Dendritic cell treated with granulocyte-macrophage colony-stimulating factor and Interleukin-4, amounts not matched to agents 40 ng/mL and 50 ng/mL, for 4 days (primary cell): ENCODE measurements at regions not wholly inside any gene's neighbourhood (a gene's known extent, or its start where the extent isn't known, plus 50 kb on each side); places are given as distances from the start of the nearest gene placed in this dataset.

Experiments used
- H3K27ac Mint-ChIP-seq: one replicate; pipeline ENCODE4 v1.8.0; 2022; ENCODE audit warnings: mild to moderate bottlenecking, mixed read lengths
- H3K27me3 Mint-ChIP-seq: one replicate; pipeline ENCODE4 v1.8.0; 2022; ENCODE audit warnings: mild to moderate bottlenecking, mixed read lengths
- H3K36me3 Mint-ChIP-seq: one replicate; pipeline ENCODE4 v1.8.0; 2022; ENCODE audit warnings: low read depth, mixed read lengths
- H3K4me1 Mint-ChIP-seq: one replicate; pipeline ENCODE4 v1.8.0; 2022; ENCODE audit warnings: low read depth, mixed read lengths
- H3K4me3 Mint-ChIP-seq: one replicate; pipeline ENCODE4 v1.8.0; 2022; ENCODE audit warnings: mild to moderate bottlenecking, moderate library complexity, mixed read lengths
- H3K9me3 Mint-ChIP-seq: one replicate; pipeline ENCODE4 v1.8.0; 2022; ENCODE audit warnings: mixed read lengths
- intact Hi-C: fragments of 100-400 bp; cut with micrococcal nuclease; formaldehyde crosslinking; loops from one replicate; pipeline ENCODE4 v1.15.0; 2022

DNA sequence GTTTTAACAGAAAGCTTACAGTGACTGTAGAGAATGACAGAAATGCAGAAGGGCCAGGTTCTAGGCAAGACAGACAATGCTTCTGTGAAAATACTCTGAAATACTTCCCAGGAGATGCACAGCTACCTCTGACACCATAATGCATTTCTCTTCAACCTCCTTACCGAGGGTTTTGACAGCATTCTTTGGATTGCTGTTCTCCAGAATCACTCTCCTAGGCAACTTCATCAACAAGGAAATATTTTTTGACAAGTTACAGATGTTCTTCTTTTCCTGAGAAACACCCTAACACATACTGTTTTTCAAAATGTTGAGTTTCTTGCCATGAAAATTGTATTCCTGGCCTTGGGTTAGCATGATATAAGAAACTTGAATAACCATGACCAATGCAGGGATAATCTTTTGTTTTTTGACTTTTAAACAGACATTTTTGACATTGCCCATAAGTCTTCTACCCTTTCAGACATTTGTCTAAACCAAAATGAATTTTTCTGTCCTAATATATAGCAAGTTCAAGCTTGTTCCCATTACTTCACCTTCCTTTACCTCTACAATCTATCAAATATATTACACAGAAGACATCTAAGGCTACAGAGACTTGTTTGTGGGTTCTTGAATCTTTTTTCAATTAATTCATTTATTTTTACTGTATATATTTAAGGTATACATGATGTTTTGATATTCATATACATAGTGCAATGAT, 108.1 kb downstream of the CCDC34 start:
- Mint-ChIP-seq H3K36me3 (no peaks in the 10 kb centered on the region), H3K27me3 (no peaks in the 10 kb centered on the region), H3K9me3 (no peaks in the 10 kb centered on the region), H3K4me3 (no peak overlapping the region), H3K4me1 (no peaks in the 10 kb centered on the region), H3K27ac (no peak overlapping the region)
- intact Hi-C loops = no loop called here

DNA sequence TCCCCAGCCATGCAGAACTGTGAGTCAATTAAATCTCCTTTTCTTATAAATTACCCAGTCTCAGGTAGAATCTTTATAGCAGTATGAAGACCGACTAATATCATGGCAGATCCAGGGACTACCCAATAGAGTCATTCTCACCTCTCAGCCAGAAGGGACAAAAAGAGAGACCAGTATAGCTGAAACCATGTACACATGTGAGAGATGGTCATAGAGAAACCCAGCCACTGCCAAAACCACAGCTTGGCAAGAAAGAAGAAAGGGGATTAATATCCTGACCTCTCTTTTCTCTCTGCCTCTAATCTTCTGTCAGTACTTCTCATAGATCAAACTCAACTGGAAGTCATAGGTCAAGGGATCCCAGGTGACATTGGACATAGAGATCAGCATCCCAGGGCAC, 109.8 kb downstream of the CCDC34 start:
- Mint-ChIP-seq H3K4me3 (no peak overlapping the region), H3K27ac (no peak overlapping the region), H3K36me3 (no peaks in the 10 kb centered on the region), H3K4me1 (no peaks in the 10 kb centered on the region), H3K9me3 (no peaks in the 10 kb centered on the region), H3K27me3 (no peaks in the 10 kb centered on the region)
- intact Hi-C loops = no loop called here

DNA sequence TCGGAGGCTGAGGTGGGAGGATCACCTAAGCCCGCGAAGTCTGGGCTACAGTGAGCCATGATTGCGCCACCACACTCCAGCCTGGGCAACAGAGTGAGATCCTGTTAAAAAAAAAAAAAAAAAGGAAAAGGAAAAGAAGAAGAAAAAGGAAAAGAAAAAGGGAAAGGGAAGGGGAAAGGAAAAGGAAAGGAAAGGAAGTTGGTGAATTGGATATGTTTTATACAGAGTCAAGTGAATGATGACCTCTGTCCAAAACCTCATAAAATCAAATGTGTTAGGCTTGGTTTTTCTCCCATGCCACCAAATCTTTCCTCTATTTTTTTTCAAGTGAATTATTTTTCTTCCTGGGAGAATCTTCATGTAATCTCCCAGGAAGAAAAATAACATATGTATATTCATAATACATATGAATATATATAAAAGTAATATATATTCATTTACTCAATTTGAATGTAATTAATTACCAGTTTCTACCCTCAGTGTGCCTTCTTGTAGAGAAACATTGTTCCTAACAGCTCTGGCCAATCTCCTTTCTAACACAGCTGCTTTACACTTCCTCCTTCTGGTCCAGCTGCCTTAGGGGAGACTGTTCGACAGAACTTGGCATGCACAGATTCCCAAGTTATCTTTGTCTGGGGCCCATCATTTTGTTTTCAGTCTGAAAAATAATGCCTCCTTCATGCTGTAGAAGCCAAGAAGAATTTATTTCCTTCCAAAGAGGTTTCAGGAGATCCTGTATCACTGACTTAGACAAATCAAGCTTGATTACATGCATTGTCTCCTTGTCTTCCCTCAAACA, 111.9 kb downstream of the CCDC34 start:
- H3K27me3 Mint-ChIP-seq = no peaks in the 10 kb centered on the region
- no peak overlapping the region for H3K27ac Mint-ChIP-seq
- no peaks in the 10 kb centered on the region for H3K36me3 Mint-ChIP-seq
- H3K9me3 Mint-ChIP-seq = no peaks in the 10 kb centered on the region
- intact Hi-C loops = no loop called here
- no peaks in the 10 kb centered on the region for H3K4me1 Mint-ChIP-seq
- H3K4me3 Mint-ChIP-seq = no peak overlapping the region

DNA sequence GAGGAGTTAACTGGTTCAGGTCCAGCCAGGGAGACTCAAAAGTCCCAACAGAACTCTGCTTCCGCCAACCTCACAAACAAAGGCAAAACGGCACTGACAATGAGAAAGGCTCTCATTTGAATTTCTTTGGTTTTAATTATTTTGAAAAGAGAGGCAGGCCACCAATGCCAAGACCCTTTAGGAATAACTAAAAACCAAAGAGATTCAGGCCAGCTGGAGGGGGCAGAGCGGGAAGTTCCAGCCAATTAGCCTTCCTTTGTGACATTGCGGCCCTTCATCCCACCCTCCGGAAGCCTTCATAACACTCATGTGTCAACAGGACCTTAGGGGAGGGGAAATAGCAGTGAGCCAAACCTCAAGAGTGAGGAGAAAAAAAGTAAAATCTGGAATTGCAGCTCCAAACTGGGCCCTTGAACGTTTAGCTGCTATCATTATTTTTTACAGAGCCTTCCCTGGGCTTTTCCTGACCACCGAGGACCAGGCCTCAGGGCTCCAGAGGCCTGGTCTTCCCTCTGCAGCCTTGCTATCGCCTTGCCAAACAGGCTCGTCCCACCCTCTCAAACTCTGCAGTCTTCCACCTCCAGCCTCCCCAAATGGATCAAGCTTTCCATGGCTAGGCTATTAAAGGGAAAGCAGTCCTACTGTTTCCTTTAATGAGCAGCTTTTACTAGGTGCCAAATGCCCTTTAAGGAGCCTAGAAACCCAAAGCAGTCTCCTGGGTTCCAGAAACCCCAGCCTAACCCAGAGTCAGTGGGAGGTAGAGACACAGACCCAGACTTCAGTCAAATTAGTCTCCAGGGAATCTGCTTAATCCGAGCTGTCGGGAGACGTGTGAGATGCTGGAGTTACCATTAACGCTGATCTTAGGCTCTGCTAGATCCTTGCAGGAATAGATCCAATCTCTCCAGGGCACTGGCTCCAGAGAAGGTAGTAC, 114.2 kb downstream of the CCDC34 start:
- Mint-ChIP-seq H3K36me3 (no peaks in the 10 kb centered on the region), H3K4me1 (no peaks in the 10 kb centered on the region), H3K27me3 (no peaks in the 10 kb centered on the region), H3K27ac (no peak overlapping the region), H3K9me3 (no peaks in the 10 kb centered on the region), H3K4me3 (no peak overlapping the region)
- intact Hi-C loops = no loop called here

DNA sequence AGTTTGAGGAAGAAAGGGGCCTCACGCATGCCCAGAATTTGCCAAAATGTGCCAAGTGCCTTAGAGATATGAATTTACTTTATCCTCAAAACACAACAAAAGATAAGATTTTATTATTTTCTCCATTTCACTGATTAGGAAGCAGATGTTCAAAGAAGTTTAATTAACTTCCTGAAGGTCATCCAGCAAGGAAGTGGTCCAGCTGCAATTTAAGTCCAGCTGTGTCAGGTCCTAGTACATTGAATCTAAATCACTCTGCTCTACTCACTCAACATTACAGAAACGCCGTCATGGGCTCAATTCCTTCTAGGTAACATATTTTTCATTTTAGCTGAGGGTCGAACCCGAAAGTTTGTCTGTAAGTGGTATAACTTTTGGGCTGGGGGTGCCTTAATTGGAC, 115.4 kb downstream of the CCDC34 start:
- Mint-ChIP-seq H3K4me3 (no peak overlapping the region), H3K27ac (no peak overlapping the region), H3K4me1 (no peaks in the 10 kb centered on the region), H3K9me3 (no peaks in the 10 kb centered on the region), H3K27me3 (no peaks in the 10 kb centered on the region), H3K36me3 (no peaks in the 10 kb centered on the region)
- intact Hi-C loops = no loop called here

DNA sequence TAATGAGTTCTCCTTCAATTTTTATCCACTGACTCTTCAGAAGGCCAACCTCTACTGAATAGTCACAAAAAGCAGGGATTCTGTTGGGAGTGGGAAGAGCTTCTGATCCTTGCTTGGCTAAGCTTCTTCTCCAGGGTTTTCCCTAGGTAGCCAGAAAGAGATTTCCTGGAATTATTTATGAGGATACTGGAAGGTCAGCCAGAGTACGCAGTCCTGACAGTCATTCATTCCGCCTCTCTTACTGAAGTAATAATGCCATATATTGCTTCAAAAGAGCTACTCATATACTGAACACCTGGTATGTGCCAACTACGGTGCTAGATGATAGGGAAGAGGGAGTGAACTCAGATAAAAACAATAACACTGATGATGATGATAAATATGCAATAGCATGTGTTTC, 116.1 kb downstream of the CCDC34 start:
- no peaks in the 10 kb centered on the region for H3K36me3 Mint-ChIP-seq
- no peak overlapping the region for H3K27ac Mint-ChIP-seq
- no peaks in the 10 kb centered on the region for H3K27me3 Mint-ChIP-seq
- no peaks in the 10 kb centered on the region for H3K9me3 Mint-ChIP-seq
- H3K4me1 Mint-ChIP-seq = no peaks in the 10 kb centered on the region
- intact Hi-C loops = no loop called here
- no peak overlapping the region for H3K4me3 Mint-ChIP-seq

DNA sequence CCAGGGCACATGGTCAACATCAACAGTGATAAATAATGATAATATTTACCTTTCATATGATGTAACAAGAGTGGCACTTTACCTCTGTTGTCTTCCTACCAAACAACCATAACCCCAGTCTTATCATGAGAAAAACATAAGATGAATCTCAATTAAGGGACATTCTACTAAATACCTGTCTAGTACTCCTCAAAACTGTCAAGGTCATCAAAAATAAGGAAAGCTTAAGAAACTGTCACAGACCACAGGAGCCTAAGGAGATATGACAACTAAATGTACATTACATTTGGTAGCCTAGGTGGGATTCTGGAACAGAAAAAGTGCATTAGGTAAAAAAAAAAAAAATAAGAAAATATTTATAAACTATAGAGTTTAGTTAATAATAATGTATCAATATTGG, 118.1 kb downstream of the CCDC34 start:
- H3K4me1 Mint-ChIP-seq = no peaks in the 10 kb centered on the region

DNA sequence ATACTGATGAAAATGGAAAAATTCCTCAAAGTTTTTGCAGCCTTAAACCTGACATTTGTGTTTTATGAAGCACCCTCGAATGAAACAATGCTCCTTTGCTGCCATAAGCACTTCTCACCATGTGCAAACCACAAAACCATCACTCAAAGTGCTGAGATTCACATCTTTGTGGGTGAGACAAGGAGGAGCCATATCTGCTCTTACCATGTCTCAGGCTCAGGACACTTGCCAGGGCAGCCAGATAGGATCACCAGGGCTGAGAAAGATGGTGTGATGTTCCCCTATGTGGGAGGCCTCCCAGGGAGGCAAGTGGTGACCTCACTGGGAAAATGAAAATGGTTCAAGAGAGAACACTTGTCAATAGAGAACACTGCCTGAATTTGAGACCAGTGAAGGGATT, 120.4 kb downstream of the CCDC34 start:
- Mint-ChIP-seq H3K27me3 (no peaks in the 10 kb centered on the region), H3K36me3 (no peaks in the 10 kb centered on the region), H3K4me1 (no peaks in the 10 kb centered on the region), H3K27ac (no peak overlapping the region), H3K4me3 (no peak overlapping the region), H3K9me3 (no peaks in the 10 kb centered on the region)
- intact Hi-C loops = no loop called here

More for the DNA sequence above, 118.1 kb downstream of the CCDC34 start:
- Mint-ChIP-seq H3K27me3 (no peaks in the 10 kb centered on the region), H3K36me3 (no peaks in the 10 kb centered on the region), H3K4me3 (no peak overlapping the region), H3K9me3 (no peaks in the 10 kb centered on the region), H3K27ac (no peak overlapping the region)
- intact Hi-C loops = no loop called here

DNA sequence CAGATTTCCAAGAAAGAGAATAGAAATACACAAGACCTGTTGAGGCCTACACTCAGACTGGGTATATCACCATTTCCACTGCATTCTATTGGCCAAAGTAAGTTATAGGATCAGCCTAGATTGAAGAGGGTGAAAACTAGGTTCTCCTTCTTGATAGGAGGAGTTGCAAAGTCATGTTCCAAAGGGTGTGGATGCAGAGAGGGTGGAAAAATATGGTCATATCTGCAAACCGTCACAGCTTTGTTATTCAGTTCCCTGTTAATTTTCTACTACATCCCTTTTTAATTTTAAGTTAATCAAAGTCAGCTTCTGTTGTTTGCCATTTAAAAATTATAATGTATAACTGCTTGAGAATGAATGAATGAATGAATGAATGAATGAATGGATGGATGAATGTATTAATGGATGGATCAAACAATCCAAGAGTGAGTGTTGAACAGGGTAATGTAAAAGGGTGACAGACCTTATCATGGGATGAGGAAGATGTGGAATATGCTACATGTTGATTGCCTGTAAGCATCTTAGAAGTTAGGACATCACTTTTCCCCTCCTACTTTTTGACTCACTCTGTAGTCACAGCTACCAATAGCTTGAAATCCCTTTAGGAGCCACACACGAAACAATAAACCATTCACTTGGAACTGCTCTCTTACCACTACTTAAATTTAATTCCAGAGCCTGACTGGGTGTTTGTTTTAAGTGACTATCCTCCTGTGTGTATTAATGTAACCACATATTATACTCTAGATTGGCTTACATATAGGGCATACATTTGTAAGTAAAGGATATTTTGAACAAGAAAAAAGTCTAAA, 121.5 kb downstream of the CCDC34 start:
- no peaks in the 10 kb centered on the region for H3K36me3 Mint-ChIP-seq
- H3K27ac Mint-ChIP-seq = no peak overlapping the region
- no peaks in the 10 kb centered on the region for H3K4me1 Mint-ChIP-seq
- no peaks in the 10 kb centered on the region for H3K9me3 Mint-ChIP-seq
- intact Hi-C loops = no loop called here
- H3K27me3 Mint-ChIP-seq = no peaks in the 10 kb centered on the region
- H3K4me3 Mint-ChIP-seq = no peak overlapping the region

DNA sequence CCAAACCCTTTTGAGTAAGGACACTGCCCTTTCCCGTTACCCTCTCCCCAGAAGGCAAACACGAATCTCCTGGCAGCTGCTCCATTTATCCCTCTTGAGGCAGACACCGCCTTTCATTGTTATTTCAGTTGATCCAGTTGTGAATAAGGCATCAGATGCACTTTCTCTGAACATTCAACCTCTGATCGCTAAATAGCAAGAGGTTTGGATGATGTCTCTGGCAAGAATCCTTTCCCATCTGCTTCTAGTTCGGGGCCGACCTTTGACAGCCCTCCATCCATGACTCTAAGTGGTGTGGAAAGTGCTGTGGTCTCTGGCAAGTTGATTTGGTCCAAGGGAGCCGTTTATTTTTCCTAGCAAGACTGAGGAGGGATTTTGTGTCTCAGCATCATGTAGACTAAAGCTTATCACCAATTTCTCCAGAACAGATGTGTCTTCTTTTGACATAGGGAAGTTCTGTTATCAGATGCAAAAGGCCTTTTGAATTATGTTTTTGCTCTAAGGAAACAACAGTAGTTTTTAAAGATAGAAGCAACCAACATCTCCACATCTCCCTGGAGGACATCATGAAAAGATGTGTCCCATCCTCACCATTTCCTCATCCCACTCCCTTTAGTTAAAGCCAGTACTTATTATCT, 123.6 kb downstream of the CCDC34 start:
- intact Hi-C loops = no loop called here
- no peak overlapping the region for H3K27ac Mint-ChIP-seq
- no peaks in the 10 kb centered on the region for H3K36me3 Mint-ChIP-seq
- no peak overlapping the region for H3K4me3 Mint-ChIP-seq
- no peaks in the 10 kb centered on the region for H3K27me3 Mint-ChIP-seq
- H3K4me1 Mint-ChIP-seq = no peaks in the 10 kb centered on the region
- H3K9me3 Mint-ChIP-seq = no peaks in the 10 kb centered on the region

DNA sequence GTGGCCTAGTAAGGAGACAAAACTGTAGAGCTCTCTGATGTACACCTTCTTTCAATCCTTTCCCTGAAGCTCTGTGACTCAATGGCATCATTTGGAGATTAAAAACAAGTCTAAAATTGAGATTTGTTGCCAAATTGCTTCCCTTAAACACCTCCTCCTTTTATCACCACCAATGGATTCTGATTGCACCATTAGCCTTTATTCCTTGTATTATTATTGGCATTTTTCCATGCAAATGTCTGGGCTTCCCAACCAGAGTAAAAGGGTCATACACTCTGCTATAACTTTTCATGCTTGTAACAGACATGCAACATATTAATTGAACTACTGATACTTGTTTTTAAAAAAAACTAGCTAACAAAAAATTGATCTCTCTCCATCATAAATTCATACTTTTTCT, 124.2 kb downstream of the CCDC34 start:
- Mint-ChIP-seq H3K9me3 (no peaks in the 10 kb centered on the region), H3K27ac (no peak overlapping the region), H3K36me3 (no peaks in the 10 kb centered on the region), H3K4me3 (no peak overlapping the region), H3K27me3 (no peaks in the 10 kb centered on the region), H3K4me1 (no peaks in the 10 kb centered on the region)
- intact Hi-C loops = no loop called here

DNA sequence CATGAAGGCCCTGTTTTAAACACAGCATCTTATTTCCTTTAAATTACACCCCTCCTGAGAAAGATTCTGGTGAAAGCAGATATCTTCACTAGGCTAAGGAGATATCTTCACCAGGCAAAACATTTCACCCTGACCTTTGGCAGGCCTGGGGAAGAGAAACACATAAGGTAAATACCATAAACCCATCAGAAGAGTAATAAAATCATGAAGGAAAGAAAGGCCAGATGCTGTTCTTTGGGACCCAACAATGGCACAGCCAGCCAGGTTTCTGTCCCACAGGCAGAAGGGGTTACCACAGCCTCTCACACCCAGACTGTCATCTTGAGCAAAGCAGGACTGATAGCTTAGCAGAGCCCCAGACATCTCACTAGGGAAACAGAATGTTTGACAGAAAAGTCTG, 125.4 kb downstream of the CCDC34 start:
- Mint-ChIP-seq H3K27me3 (no peaks in the 10 kb centered on the region), H3K4me3 (no peak overlapping the region), H3K4me1 (no peaks in the 10 kb centered on the region), H3K27ac (no peak overlapping the region), H3K36me3 (no peaks in the 10 kb centered on the region), H3K9me3 (no peaks in the 10 kb centered on the region)
- intact Hi-C loops = no loop called here

DNA sequence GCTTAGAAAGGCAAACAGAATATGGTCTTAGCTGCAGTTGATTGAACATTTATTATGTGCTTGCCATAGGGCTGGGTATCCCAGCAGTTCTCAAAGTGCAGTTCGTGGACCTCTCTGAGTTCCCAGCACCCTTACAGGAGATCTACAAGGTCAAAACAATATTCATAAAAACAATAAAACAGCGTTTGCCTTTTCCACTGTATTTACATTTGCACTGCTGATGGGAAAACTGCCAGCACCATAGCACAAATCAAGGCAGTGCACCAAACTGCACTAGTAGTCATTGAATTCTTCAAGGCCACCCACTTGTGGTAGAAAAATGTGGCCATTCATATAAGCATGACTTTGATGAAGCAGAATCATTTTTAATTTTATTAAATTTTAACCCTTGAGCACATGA, 128.1 kb downstream of the CCDC34 start:
- no peaks in the 10 kb centered on the region for H3K36me3 Mint-ChIP-seq
- H3K9me3 Mint-ChIP-seq = no peaks in the 10 kb centered on the region
- H3K27ac Mint-ChIP-seq = no peak overlapping the region
- H3K27me3 Mint-ChIP-seq = no peaks in the 10 kb centered on the region
- no peak overlapping the region for H3K4me3 Mint-ChIP-seq
- no peaks in the 10 kb centered on the region for H3K4me1 Mint-ChIP-seq
- intact Hi-C loops = no loop called here
